GM19397 (cell line): ENCODE measurements at regions not wholly inside any gene's neighbourhood (a gene's known extent, or its start where the extent isn't known, plus 50 kb on each side); places are given as distances from the start of the nearest gene placed in this dataset.
"Not testable (repeated sequence)": the region's sequence is repeated elsewhere in the genome, so short reads cannot be mapped to it uniquely, and the experiment has no call there.

Source experiments
- ATAC-seq: cut with Tn5 transposase; IDR thresholded peaks from one replicate; pipeline ENCODE4 v1.9.1; 2021; ENCODE audit warnings: mild to moderate bottlenecking, moderate library complexity; ENCODE audit not compliant: unreplicated experiment

- no peak for ATAC-seq
Observed at GRCh38 chr15:38117781-38118180, 134.9 kb upstream of the SPRED1 start.

- not testable (repeated sequence) for ATAC-seq
Observed at GRCh38 chr15:38119865-38120264, 132.8 kb upstream of the SPRED1 start.

DNA sequence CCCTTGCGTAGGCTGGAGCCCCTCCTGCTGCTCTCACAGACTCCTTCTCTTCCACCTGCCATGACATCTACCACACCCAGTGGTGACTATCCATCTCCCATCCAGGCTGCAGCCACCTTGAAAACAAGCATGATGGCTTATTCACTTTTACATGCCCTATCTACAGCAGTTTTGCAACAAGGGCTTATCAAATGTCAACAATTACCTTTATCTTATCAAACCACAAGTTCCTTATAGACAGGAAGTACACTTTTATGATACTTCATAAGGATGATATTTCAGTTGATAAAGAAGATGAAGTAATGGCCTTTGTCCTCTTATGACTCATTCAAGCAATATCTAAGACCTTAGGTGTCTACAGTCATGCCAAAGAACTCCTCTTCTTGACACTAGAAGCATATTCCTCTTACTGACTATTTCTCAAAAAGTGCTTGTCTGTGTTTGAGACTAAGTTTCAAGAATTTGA lies 125.3 kb upstream of the SPRED1 start:
- ATAC-seq: no peak

- ATAC-seq: no peak
Observed at GRCh38 chr15:38128341-38128781, 124.3 kb upstream of the SPRED1 start.

DNA sequence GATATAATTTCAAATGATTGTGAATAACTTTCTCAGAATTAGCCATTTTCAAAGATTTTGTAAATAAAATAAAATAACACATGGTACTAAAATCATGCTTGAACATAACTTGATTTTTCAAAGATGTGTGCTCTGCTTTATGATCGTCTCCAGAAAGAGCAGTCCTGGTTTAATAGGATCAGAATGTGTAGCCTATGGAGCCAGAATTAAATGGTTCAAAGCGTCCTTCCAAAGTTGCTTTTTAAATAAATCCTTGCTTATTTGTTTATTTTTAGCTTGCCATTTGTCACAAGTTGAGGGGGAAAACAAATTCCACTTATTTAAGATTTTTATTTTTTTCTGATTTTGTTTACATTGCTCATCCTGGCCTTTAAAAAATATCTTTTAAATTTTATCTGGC lies 123.7 kb upstream of the SPRED1 start:
- no peak for ATAC-seq

DNA sequence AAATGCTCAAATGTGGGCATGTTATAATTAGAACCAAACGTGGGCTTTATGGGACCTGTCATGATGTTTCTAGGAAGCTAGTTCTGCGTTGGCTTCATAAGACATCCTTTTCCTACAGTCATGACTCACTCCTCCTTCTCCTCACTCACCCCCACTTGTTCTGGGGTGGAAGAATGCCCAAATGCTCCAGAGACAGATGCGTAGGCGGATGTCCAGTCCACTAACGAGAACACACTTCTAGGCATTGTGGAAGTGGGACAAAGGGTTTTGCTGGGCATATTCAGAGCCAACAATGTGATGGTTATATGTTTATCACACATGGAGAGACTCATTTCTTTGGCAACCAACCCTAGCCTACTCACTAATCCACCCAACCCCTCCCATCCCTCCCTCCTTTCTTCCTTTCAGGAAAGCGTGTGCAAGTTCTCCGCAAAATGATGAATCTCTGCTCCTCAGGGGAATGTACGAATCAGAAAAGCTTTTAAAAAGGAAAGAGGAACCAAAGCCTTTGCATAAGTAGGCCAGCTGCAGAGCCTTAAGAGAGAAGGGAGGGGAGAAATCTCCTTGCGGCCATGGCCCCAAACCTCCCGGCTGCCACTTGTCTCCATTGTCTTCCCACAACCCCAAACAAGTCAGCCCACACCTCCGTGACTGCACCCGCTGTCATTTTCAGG lies 123.0 kb upstream of the SPRED1 start:
- peak; percentile 66 for ATAC-seq

DNA sequence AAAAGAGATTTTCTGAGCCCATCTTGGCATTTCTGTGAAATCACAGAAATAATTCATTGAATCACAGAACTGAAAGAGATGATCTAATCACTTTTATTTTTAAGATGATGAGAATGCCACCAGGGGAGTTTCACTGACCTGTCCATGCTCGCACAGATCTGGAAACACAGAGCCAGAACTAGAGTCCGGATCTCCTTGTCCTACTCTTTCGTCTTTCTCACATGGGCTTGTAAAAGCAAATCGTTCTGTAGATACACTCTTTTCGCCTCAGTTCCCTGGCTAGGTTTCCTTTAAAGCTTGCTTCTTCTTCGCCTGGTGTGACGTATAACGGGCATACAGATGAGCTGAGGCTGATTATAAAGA lies 122.5 kb upstream of the SPRED1 start:
- peak; percentile 26 for ATAC-seq

DNA sequence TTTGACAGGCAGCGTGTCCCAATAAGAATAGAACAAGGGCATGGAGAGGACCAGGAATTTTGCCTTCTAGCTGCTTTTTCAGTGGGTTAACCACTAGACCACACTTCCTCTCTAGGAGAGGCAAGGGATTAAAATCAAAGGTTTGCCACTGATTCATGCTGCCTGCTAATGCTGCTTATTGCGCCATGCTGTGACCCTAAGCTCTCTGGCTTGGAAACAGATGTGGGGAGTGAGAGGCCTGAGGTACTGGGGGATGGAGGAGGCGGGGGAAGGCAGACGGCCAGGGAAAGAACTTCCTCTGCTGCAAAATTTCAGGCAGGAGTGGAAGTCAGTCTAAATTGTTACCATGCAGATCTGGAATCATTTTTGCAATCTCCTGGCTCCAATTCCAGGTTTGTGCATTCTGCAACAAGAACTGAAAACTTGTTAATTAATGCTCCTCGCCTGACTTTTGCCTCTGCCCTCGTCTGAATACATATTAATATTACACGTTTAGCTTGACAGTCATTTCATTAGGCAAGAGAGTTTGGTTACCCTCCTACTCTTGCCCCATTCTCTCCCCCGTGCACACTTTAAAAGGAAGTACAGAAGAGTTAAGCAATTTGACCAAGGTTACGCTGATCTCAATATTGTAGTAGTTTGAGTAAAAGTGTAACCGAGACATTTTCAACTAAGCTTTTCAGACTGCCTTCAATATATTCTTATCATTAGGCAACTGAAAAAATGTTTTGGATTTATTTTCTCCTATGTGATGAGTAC lies 121.7 kb upstream of the SPRED1 start:
- peak; percentile 46 for ATAC-seq

DNA sequence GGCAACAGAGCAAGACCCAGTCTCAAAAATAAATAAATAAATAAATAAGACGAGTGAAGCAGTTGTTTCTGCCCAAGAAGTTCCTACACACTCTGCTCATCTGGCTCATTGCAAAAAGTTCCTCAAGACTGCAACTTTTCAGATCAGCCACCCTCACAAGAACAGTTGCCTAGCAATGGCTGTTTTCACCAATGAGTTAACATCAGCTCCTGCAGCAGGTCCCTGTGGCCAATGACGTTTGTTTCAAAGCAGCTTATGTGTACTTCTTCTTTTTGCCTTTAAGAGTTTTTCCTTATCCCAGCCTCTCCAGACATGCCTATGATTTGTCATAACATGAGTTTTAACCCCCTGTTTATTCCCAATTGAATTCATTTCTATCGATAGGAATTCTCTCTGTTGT lies 118.4 kb upstream of the SPRED1 start:
- no peak for ATAC-seq

DNA sequence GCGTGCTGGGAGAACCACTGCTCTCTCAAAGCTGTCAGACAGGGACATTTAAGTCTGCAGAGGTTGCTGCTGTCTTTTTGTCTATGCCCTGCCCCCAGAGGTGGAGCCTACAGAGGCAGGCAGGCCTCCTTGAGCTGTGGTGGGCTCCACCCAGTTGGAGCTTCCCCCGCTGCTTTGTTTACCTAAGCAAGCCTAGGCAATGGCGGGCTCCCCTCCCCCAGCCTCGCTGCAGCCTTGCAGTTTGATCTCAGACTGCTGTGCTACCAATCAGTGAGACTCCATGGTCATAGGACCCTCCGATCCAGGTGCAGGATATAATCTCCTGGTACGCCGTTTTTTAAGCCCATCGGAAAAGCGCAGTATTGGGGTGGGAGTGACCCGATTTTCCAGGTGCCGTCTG lies 110.4 kb upstream of the SPRED1 start:
- not testable (repeated sequence) for ATAC-seq

- no peak for ATAC-seq
Observed at GRCh38 chr15:38144921-38145320, 107.7 kb upstream of the SPRED1 start.

- ATAC-seq: no peak
Observed at GRCh38 chr15:38145651-38146111, 107.0 kb upstream of the SPRED1 start.

DNA sequence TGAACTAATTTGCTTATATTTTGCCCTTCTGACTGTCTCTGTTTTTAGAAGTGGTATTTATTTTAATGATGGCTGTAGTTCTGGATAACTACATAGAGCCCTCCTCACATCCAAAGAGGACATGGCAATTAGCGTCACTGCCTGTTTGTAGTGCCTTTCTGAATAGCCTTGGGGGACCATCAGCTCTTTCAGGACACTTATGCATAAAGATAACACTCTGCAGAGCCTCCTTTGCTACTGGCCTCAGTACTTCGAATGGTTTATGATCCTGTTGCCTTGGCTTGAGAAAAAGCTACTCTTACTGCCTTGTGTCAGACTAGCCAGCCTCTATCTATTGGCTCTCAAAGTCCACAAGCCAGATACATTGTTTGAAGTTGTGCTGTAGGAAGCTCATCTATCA lies 105.4 kb upstream of the SPRED1 start:
- ATAC-seq: no peak

DNA sequence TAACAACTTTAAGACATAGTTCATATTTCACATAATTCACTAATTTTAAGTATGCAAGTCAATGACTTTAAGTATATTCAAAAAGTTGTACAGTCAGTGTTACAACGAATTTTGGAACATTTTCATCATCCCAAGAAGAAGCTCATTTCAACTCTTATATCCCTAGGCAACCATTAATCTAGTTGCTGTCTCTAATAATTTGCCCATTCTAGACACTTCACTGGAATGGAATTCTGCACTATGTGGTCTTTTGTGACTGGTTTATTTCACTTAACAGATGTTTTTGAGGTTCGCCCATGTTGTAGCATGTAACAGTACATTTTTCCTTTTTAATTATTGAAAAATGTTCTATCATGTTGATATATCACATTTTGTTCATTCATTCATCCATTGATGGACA lies 104.2 kb upstream of the SPRED1 start:
- no peak for ATAC-seq

- ATAC-seq: no peak
Observed at GRCh38 chr15:38149315-38149714, 103.3 kb upstream of the SPRED1 start.

GRCh38 chr15:38150148-38150547 lies 102.5 kb upstream of the SPRED1 start:
- ATAC-seq: no peak

- ATAC-seq: no peak
Observed at GRCh38 chr15:38150794-38151193, 101.8 kb upstream of the SPRED1 start.

DNA sequence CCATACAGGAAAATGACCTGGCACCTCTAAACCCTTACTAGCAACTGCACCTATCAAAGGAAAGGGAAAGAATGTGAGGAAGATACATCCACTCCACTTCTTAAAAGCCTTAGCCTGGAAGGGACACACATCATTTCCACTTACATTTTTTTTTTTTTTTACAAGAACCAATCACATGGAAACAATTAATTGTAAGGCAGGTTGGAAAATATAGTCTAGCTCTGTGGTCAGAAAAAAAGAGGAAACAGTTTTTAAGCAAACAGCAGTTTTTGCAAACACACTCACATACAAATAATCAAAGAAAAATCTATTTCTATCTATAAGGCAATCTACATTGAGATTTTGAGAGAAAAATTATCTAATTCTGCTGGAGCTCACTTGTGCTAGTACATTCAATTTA lies 98.9 kb upstream of the SPRED1 start:
- no peak for ATAC-seq

DNA sequence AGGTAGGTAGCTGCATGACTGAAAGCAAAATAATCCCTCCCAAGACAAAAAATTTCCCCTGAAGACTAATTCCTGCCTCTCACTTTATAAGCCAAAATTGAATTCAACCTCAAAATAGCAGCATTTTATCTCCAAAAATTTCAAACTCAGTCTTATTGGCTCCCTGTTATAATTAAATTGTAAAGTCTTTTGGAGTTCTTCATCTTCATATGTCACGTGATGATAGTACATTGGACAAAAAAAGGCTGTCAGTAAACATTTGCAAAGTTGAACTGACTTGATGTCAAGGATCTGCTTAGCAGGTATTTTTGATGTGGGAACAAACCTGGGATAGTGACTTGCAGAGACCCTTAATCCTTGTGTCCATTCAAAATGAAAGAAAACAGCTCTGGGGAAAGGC lies 98.4 kb upstream of the SPRED1 start:
- no peak for ATAC-seq

GRCh38 chr15:38154837-38155236 lies 97.8 kb upstream of the SPRED1 start:
- no peak for ATAC-seq

DNA sequence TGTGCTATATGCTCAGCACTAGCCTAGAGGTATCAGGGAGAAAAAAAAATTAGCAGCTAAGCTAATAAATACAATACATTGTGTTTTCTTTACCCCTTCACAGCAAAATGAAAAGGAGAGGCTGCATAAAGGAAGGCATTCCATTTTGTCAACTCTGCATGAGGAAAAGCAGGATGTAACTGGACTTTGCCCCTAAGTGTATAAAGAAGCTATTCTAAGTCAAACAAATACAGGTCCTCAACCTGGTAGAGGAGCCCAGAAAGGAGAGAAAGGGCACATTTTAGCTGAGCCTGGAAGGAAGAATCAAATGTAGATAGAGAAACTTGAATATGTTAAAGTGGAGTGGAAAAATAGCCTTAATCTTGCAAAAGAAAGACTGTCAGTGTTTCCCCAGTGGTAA lies 89.0 kb upstream of the SPRED1 start:
- no peak for ATAC-seq

- ATAC-seq: no peak
Observed at GRCh38 chr15:38164061-38164460, 88.6 kb upstream of the SPRED1 start.
